SK-N-SH treated with all-trans-retinoic acid at 6 μM for 48 hours (cell line): ENCODE measurements at regions not wholly inside any gene's neighbourhood (a gene's known extent, or its start where the extent isn't known, plus 50 kb on each side); places are given as distances from the start of the nearest gene placed in this dataset.

Source experiments
- ATAC-seq: fragments of 200-7000 bp; cut with Tn5 transposase; 3 replicates; pipeline ENCODE4 v1.9.1; 2020; ENCODE audit warnings: mild to moderate bottlenecking, moderate library complexity
- CSDC2 ChIP-seq: fragments of 250-450 bp; sonication (Bioruptor Pico); IDR thresholded peaks from 2 replicates; pipeline ENCODE4 v1.5.0; 2020; ENCODE audit warnings: mild to moderate bottlenecking, moderate library complexity
- ESRRG ChIP-seq: fragments of 250-450 bp; sonication (Bioruptor Pico); IDR thresholded peaks from 2 replicates; pipeline ENCODE4 v1.6.1; 2021; ENCODE audit warnings: mild to moderate bottlenecking
- ISL1 ChIP-seq: fragments of 250-450 bp; sonication (Bioruptor Pico); IDR thresholded peaks from 2 replicates; pipeline ENCODE4 v2.1.2; 2022; ENCODE audit warnings: mild to moderate bottlenecking, moderate library complexity
- OSR1 ChIP-seq: fragments of 250-450 bp; sonication (Bioruptor Pico); IDR thresholded peaks from 2 replicates; pipeline ENCODE4 v1.8.0; 2022; ENCODE audit warnings: moderate library complexity, mild to moderate bottlenecking, inconsistent platforms
- POU6F1 ChIP-seq: fragments of 250-450 bp; sonication (Bioruptor Pico); IDR thresholded peaks from 2 replicates; pipeline ENCODE4 v1.8.0; 2021; ENCODE audit warnings: low read depth, mild to moderate bottlenecking, moderate library complexity, borderline replicate concordance
- PPARA ChIP-seq: fragments of 250-450 bp; sonication (Bioruptor Pico); IDR thresholded peaks from 2 replicates; pipeline ENCODE4 v1.5.0; 2020; ENCODE audit warnings: mild to moderate bottlenecking, borderline replicate concordance
- SNAI2 ChIP-seq: fragments of 250-450 bp; sonication (Bioruptor Pico); IDR thresholded peaks from 2 replicates; pipeline ENCODE4 v1.5.0; 2020; ENCODE audit warnings: mild to moderate bottlenecking, moderate library complexity
- TCF4 ChIP-seq: fragments of 250-450 bp; sonication (Bioruptor Pico); IDR thresholded peaks from 2 replicates; pipeline ENCODE4 v1.8.0; 2021; ENCODE audit warnings: mild to moderate bottlenecking, moderate library complexity, borderline replicate concordance
- TSHZ2 ChIP-seq: fragments of 250-450 bp; sonication (Bioruptor Pico); IDR thresholded peaks from 2 replicates; pipeline ENCODE4 v1.5.0; 2020; ENCODE audit warnings: mild to moderate bottlenecking, moderate library complexity
- ZC3H10 ChIP-seq: fragments of 250-450 bp; sonication (Bioruptor Pico); IDR thresholded peaks from 2 replicates; pipeline ENCODE4 v1.5.1; 2021; ENCODE audit warnings: mild to moderate bottlenecking, moderate library complexity
- ZFP3 ChIP-seq: fragments of 250-450 bp; sonication (Bioruptor Pico); IDR thresholded peaks from 2 replicates; pipeline ENCODE4 v1.5.0; 2020; ENCODE audit warnings: mild to moderate bottlenecking, moderate library complexity
- ZNF565 ChIP-seq: fragments of 450-650 bp; formaldehyde crosslinking; conservative IDR thresholded peaks from 2 replicates; pipeline ENCODE4 v1.5.0; 2020; ENCODE audit warnings: low read depth, mild to moderate bottlenecking, moderate library complexity
- ZNF70 ChIP-seq: fragments of 450-650 bp; formaldehyde crosslinking; IDR thresholded peaks from 2 replicates; pipeline ENCODE4 v1.5.0; 2020; ENCODE audit warnings: mild to moderate bottlenecking, moderate library complexity
- ZNF8 ChIP-seq: fragments of 450-650 bp; formaldehyde crosslinking; IDR thresholded peaks from 2 replicates; pipeline ENCODE4 v1.5.0; 2020; ENCODE audit warnings: mild to moderate bottlenecking, moderate library complexity
- TF ChIP-seq, protein P1 (sequence below): fragments of 250-450 bp; sonication (Bioruptor Pico); IDR thresholded peaks from 2 replicates; pipeline ENCODE4 v1.5.1; 2021; ENCODE audit warnings: mild to moderate bottlenecking, moderate library complexity

- peak; percentile 61 for ATAC-seq
- TF ChIP-seq ZNF8 (no peak), TCF4 (no peak), ISL1 (no peak), ESRRG (CRISPR knock-in tag) (no peak), SNAI2 (CRISPR knock-in tag) (no peak), OSR1 (no peak), ZNF70 (CRISPR knock-in tag) (no peak), ZNF565 (no peak), TSHZ2 (CRISPR knock-in tag) (no peak), CSDC2 (CRISPR knock-in tag) (no peak), ZC3H10 (CRISPR knock-in tag) (no peak), ZFP3 (CRISPR knock-in tag) (no peak), POU6F1 (CRISPR knock-in tag) (no peak), PPARA (CRISPR knock-in tag) (no peak)
- TF ChIP-seq, protein P1, sequence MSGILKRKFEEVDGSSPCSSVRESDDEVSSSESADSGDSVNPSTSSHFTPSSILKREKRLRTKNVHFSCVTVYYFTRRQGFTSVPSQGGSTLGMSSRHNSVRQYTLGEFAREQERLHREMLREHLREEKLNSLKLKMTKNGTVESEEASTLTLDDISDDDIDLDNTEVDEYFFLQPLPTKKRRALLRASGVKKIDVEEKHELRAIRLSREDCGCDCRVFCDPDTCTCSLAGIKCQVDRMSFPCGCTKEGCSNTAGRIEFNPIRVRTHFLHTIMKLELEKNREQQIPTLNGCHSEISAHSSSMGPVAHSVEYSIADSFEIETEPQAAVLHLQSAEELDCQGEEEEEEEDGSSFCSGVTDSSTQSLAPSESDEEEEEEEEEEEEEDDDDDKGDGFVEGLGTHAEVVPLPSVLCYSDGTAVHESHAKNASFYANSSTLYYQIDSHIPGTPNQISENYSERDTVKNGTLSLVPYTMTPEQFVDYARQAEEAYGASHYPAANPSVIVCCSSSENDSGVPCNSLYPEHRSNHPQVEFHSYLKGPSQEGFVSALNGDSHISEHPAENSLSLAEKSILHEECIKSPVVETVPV: no peak
Observed at GRCh38 chr6:82298012-82298411, 50.5 kb upstream of the IBTK start.
